GM12878 (cell line): ENCODE measurements at regions not wholly inside any gene's neighbourhood (a gene's known extent, or its start where the extent isn't known, plus 50 kb on each side); places are given as distances from the start of the nearest gene placed in this dataset.

Source experiments
- ATAC-seq: fragments of 200-7000 bp; cut with Tn5 transposase; 3 replicates; pipeline ENCODE4 v1.9.1; 2020; ENCODE audit warnings: mild to moderate bottlenecking, moderate library complexity
- BruUV-seq: library from RNA; stranded (reverse); fragments of 400-500 nt; replicated peaks from 2 replicates; lab custom pipeline; 2021; lab: Mats Ljungman, UMichigan
- CTCF ChIA-PET: fragments of 300-600 bp; sonication (Branson Sonifier 250); formaldehyde crosslinking; extraction: SDS; loops from one replicate; lab custom pipeline; 2021; ENCODE audit warnings: inconsistent platforms; lab: Yijun Ruan, JAX
- POLR2A ChIA-PET: fragments of 350-600 bp; formaldehyde crosslinking; extraction: SDS; loops from one replicate; lab custom pipeline; 2021; ENCODE audit warnings: inconsistent platforms; lab: Charles Lee
- RAD21 ChIA-PET: fragments of 300-600 bp; sonication (Branson Sonifier 250); formaldehyde crosslinking; loops from one replicate; lab custom pipeline; 2023; ENCODE audit warnings: antibody characterized with exemption; ENCODE audit not compliant: unreplicated experiment; lab: Charles Lee
- SMC1A ChIA-PET: fragments of 300-600 bp; sonication (Branson Sonifier 250); formaldehyde crosslinking; loops from one replicate; lab custom pipeline; 2023; ENCODE audit not compliant: unreplicated experiment, uncharacterized antibody; lab: Charles Lee
- DNase-seq: peaks from one replicate; pipeline ENCODE4 v3.0.0-alpha.2; 2011; ENCODE audit warnings: low read depth, low spot score
- FAIRE-seq: peaks from 3 replicates; lab custom pipeline; 2011; peaks lifted over from hg19 to GRCh38; lab: Jason Lieb, UNC
- H2AFZ ChIP-seq: 2 replicates; pipeline ENCODE4 v1.6.0; 2011; ENCODE audit warnings: low read depth, low read length, control low read depth; ENCODE audit not compliant: control insufficient read depth
- H3K27ac ChIP-seq: 2 replicates; pipeline ENCODE4 v1.5.1; 2011; ENCODE audit warnings: control low read depth; ENCODE audit not compliant: control insufficient read depth, insufficient read depth
- H3K27me3 ChIP-seq, 2 experiments: replicated peaks in 1 of 2; 2 replicates each; pipeline versions ENCODE4 v1.6.0 to v1.6.1; 2011; ENCODE audit warnings: low read length in 1 of 2; ENCODE audit not compliant: control insufficient read depth in 2 of 2, insufficient read depth in 2 of 2
- H3K36me3 ChIP-seq, 2 experiments: 2 replicates each; pipeline ENCODE4 v1.5.1; 2011; ENCODE audit warnings: low read length in 1 of 2; ENCODE audit not compliant: control insufficient read depth in 2 of 2, insufficient read depth in 2 of 2
- H3K4me1 ChIP-seq: 2 replicates; pipeline ENCODE4 v1.6.1; 2011; ENCODE audit warnings: mild to moderate bottlenecking, low read length, moderate library complexity, mixed read lengths; ENCODE audit not compliant: control insufficient read depth, insufficient read depth
- H3K4me2 ChIP-seq: 2 replicates; pipeline ENCODE4 v1.6.0; 2011; ENCODE audit warnings: control low read depth; ENCODE audit not compliant: control insufficient read depth, insufficient read depth
- H3K4me3 ChIP-seq: fragments of 200-600 bp; sonication (generic); 2 replicates; pipeline ENCODE4 v1.5.1; 2016
- H3K79me2 ChIP-seq: 2 replicates; pipeline ENCODE4 v1.6.0; 2011; ENCODE audit warnings: low read length; ENCODE audit not compliant: control insufficient read depth, insufficient read depth
- H3K9ac ChIP-seq: 2 replicates; pipeline ENCODE4 v1.8.0; 2011; ENCODE audit warnings: low read length, control low read depth, mixed read lengths; ENCODE audit not compliant: control insufficient read depth, insufficient read depth
- H3K9me3 ChIP-seq: replicated peaks from 3 replicates; pipeline ENCODE4 v1.5.1; 2011; ENCODE audit warnings: mild to moderate bottlenecking, low read length; ENCODE audit not compliant: control insufficient read depth, insufficient read depth
- H4K20me1 ChIP-seq: 2 replicates; pipeline ENCODE4 v1.6.0; 2011; ENCODE audit not compliant: control insufficient read depth, insufficient read depth
- DPF2 ChIP-seq: fragments of 450-650 bp; IDR thresholded peaks from 2 replicates; pipeline ENCODE4 v1.6.1; 2017; ENCODE audit warnings: mild to moderate bottlenecking
- ELK1 ChIP-seq: IDR thresholded peaks from 2 replicates; pipeline ENCODE4 v1.6.1; 2012; ENCODE audit warnings: low read depth, low read length, improper control_type of control experiment
- FOXK2 ChIP-seq: fragments of 450-650 bp; IDR thresholded peaks from 2 replicates; pipeline ENCODE4 v1.6.1; 2017; ENCODE audit warnings: mild to moderate bottlenecking, moderate library complexity
- SMARCA5 ChIP-seq: fragments of 450-650 bp; IDR thresholded peaks from 2 replicates; pipeline ENCODE4 v1.6.1; 2017; ENCODE audit warnings: mild to moderate bottlenecking
- TAF1 ChIP-seq: IDR thresholded peaks from 2 replicates; pipeline ENCODE4 v1.6.1; 2011; ENCODE audit warnings: mild to moderate bottlenecking, low read depth, low read length, borderline replicate concordance
- ZBTB40 ChIP-seq: fragments of 450-650 bp; IDR thresholded peaks from 2 replicates; pipeline ENCODE4 v1.6.1; 2016; ENCODE audit warnings: mild to moderate bottlenecking, moderate library complexity, borderline replicate concordance
- WGBS: methylation state at CpG from one replicate; pipeline ENCODE4 v1.1.6; 2016; ENCODE audit warnings: low lambda C conversion rate; ENCODE audit not compliant: insufficient replicate concordance, insufficient coverage; ENCODE audit errors: missing lambda C conversion rate; 5-methylcytosine and 5-hydroxymethylcytosine counted together
- in situ Hi-C: fragments of 300-500 bp; cut with MboI; formaldehyde crosslinking; loops from 9 replicates; pipeline ENCODE4 v1.14.3; 2018; ENCODE audit warnings: mixed read lengths
- intact Hi-C: fragments of 100-400 bp; cut with micrococcal nuclease; formaldehyde crosslinking; loops from one replicate; pipeline ENCODE4 v1.14.2; 2022; ENCODE audit not compliant: unreplicated experiment

GRCh38 chrX:42106556-42106955, 183.2 kb upstream of the CASK start:
- ChIA-PET POLR2A (no interaction called here), CTCF (no interaction called here), RAD21 (no interaction called here), SMC1A (interaction anchor here (0.9 to 1.8 kb wide), 2 partner anchors 9 to 172 kb away, joined by 3 to 5 read pairs; no protein-coding TSS in a partner anchor)
- TF ChIP-seq DPF2 (no peak), SMARCA5 (no peak), ELK1 (no peak), TAF1 (no peak), FOXK2 (no peak), ZBTB40 (no peak)
- no peak overlapping the region for H3K27ac ChIP-seq
- no peaks in the 10 kb centered on the region for H3K79me2 ChIP-seq
- H3K4me3 ChIP-seq: no peak overlapping the region
- H3K4me2 ChIP-seq: no peak overlapping the region
- ATAC-seq (no peak), FAIRE-seq (no peak), DNase-seq (no peak)
- no peak overlapping the region for H2AFZ ChIP-seq
- no peak overlapping the region for H3K9ac ChIP-seq
- H3K9me3 ChIP-seq: no peaks in the 10 kb centered on the region
- H3K36me3 ChIP-seq: no peaks in the 10 kb centered on the region
- intact Hi-C loops: loop anchor here (5.0 kb wide), 1 partner anchor 184 kb away; the partner anchor contains the start of gene CASK
- in situ Hi-C loops: no loop called here
- H3K27me3 ChIP-seq: no peaks in the 10 kb centered on the region
- BruUV-seq: no TSS peak
- H3K4me1 ChIP-seq: no peaks in the 10 kb centered on the region; the same call in 1 of the 2 replicates
- whole genome bisulfite sequencing: 49% methylated on average over 2 of the region's 2 CpGs
- no peaks in the 10 kb centered on the region for H4K20me1 ChIP-seq
